ENCODE measurements at regions not wholly inside any gene's neighbourhood (a gene's known extent, or its start where the extent isn't known, plus 50 kb on each side); places are given as distances from the start of the nearest gene placed in this dataset.

- 1% methylated on average over 4 of the region's 4 CpGs for WGBS (ENCODE audit: low lambda C conversion rate)
- no TSS peak for BruUV-seq (replicated peaks)
- Histone ChIP-seq H4K20me1 (ENCODE audit: insufficient read depth, low read length) (no peaks in the 10 kb centered on the region), H3K27me3 (ENCODE audit: control insufficient read depth in 1 of 2, insufficient read depth in 2 of 2, low read length in 2 of 2) (no peaks in the 10 kb centered on the region), H3K4me2 (ENCODE audit: low read depth, low read length) (no peak overlapping the region), H3K9me3 (ENCODE audit: low read length) (no peaks in the 10 kb centered on the region), H3K9ac (ENCODE audit: insufficient read depth, low read depth, low read length) (no peak overlapping the region), H3K79me2 (ENCODE audit: insufficient read depth, low read length) (no peaks in the 10 kb centered on the region), H3K36me3 (replicated peaks in 1 of 2; ENCODE audit: control insufficient read depth in 1 of 2, insufficient read depth in 2 of 2, low read length in 2 of 2) (no peaks in the 10 kb centered on the region), H3K27ac (ENCODE audit: extremely low read length, insufficient read depth, low read length) (no peak overlapping the region), H3K4me1 (ENCODE audit: insufficient read depth, low read length) (no peaks in the 10 kb centered on the region), H3K4me3 (replicated peaks in 1 of 3; ENCODE audit: insufficient read depth in 1 of 3, low read depth in 2 of 3, low read length in 3 of 3) (no peak overlapping the region), H2AFZ (ENCODE audit: low read length) (no peak overlapping the region)
- in situ Hi-C loops (cut with HindIII; ENCODE audit: extremely low pct_ligation_motif_present, low pct_unique_long_range_greater_than_20kb) = no loop called here
- FAIRE-seq = no peak
- ChIA-PET CTCF (ENCODE audit: low intra/inter-chr PET ratio, low total read pairs) (no interaction called here), POLR2A (no interaction called here)
- no peak for DNase-seq (ENCODE audit: low spot score)
- no peak for TF ChIP-seq RBFOX2 (IDR thresholded peaks at IDR 0.05; ENCODE audit: low read depth, low read length)
- intact Hi-C loops (cut with micrococcal nuclease; ENCODE audit: unreplicated experiment) = no loop called here
- ATAC-seq = no peak
These were observed 72.4 kb upstream of the CPHXL start for GRCh38 chr16:75798714-75799113.

- H3K9ac ChIP-seq (ENCODE audit: insufficient read depth, low read depth, low read length) = no peak overlapping the region
- no peaks in the 10 kb centered on the region for H3K79me2 ChIP-seq (ENCODE audit: insufficient read depth, low read length)
- no peak overlapping the region for H3K4me3 ChIP-seq (replicated peaks in 1 of 3; ENCODE audit: insufficient read depth in 1 of 3, low read depth in 2 of 3, low read length in 3 of 3)
- H3K36me3 ChIP-seq (replicated peaks in 1 of 2; ENCODE audit: control insufficient read depth in 1 of 2, insufficient read depth in 2 of 2, low read length in 2 of 2) = no peaks in the 10 kb centered on the region
- H3K27ac ChIP-seq (ENCODE audit: extremely low read length, insufficient read depth, low read length) = no peak overlapping the region
- H2AFZ ChIP-seq (ENCODE audit: low read length) = no peak overlapping the region
- ChIA-PET CTCF (ENCODE audit: low intra/inter-chr PET ratio, low total read pairs) (interaction anchor here (1.2 kb wide), 1 partner anchor 1370 kb away, joined by 3 read pairs; no protein-coding TSS in a partner anchor), POLR2A (no interaction called here)
- no peaks in the 10 kb centered on the region for H3K4me1 ChIP-seq (ENCODE audit: insufficient read depth, low read length)
- no peaks in the 10 kb centered on the region for H4K20me1 ChIP-seq (ENCODE audit: insufficient read depth, low read length)
- under 1% methylated on average over 3 of the region's 3 CpGs for WGBS (ENCODE audit: low lambda C conversion rate)
- TF ChIP-seq STAG1 (CRISPR knock-in tag; IDR thresholded peaks at IDR 0.05) = peak; percentile 56
- no peak for TF ChIP-seq NR2F2 (IDR thresholded peaks at IDR 0.05; ENCODE audit: borderline replicate concordance, low read depth)
- TF ChIP-seq BRD4 (CRISPR knock-in tag; IDR thresholded peaks at IDR 0.05) = no peak
- TF ChIP-seq CTCF (CRISPR knock-in tag; IDR thresholded peaks at IDR 0.05) = peak; percentile 27; the same call in 1 of the 2 replicates
- no peaks in the 10 kb centered on the region for H3K9me3 ChIP-seq (ENCODE audit: low read length)
- H3K27me3 ChIP-seq (ENCODE audit: control insufficient read depth in 1 of 2, insufficient read depth in 2 of 2, low read length in 2 of 2) = peaks cover 0 to 6% of the 10 kb centered on the region in 2 experiments; a peak in 3 of 5 replicates
- in situ Hi-C loops (cut with HindIII; ENCODE audit: extremely low pct_ligation_motif_present, low pct_unique_long_range_greater_than_20kb) (no loop called here), intact Hi-C loops (cut with micrococcal nuclease; ENCODE audit: unreplicated experiment) (loop anchor here (5.0 kb wide), 1 partner anchor 851 kb away; no protein-coding TSS in a partner anchor)
- FAIRE-seq = no peak
- BruUV-seq (replicated peaks) = no TSS peak
- no peak for ATAC-seq
- DNase-seq (ENCODE audit: low spot score) = no peak
- no peak overlapping the region for H3K4me2 ChIP-seq (ENCODE audit: low read depth, low read length)
These were observed 75.0 kb upstream of the CPHXL start for GRCh38 chr16:75801307-75801706.

Measured in HepG2 (cell line).